K562 (cell line): ENCODE measurements at regions not wholly inside any gene's neighbourhood (a gene's known extent, or its start where the extent isn't known, plus 50 kb on each side); places are given as distances from the start of the nearest gene placed in this dataset.

Source experiments
- ATAC-seq: fragments of 200-7000 bp; cut with Tn5 transposase; 3 replicates; pipeline ENCODE4 v1.9.1; 2020; ENCODE audit warnings: moderate library complexity
- BruUV-seq: library from RNA; stranded (reverse); fragments of 400-500 nt; replicated peaks from 2 replicates; lab custom pipeline; 2021; lab: Mats Ljungman, UMichigan
- CTCF ChIA-PET: fragments of 300-600 bp; formaldehyde crosslinking; extraction: SDS; loops from one replicate; lab custom pipeline; 2021; ENCODE audit warnings: low intra/inter-chr PET ratio; lab: Yijun Ruan, JAX
- POLR2A ChIA-PET: fragments of 300-600, 350-650 bp; sonication (Branson Sonifier 250); formaldehyde crosslinking; extraction: SDS; loops from one replicate; lab custom pipeline; 2021; ENCODE audit warnings: antibody characterized with exemption, inconsistent platforms; lab: Yijun Ruan, JAX
- DNase-seq, 4 experiments: peaks; one replicate each; pipeline versions ENCODE4 v3.0.0 to v3.0.0-alpha.2; 2011 to 2018; ENCODE audit warnings: low spot score in 3 of 4, mixed read lengths in 3 of 4; ENCODE audit errors: extremely low read depth in 1 of 4
- FAIRE-seq: peaks from 2 replicates; lab custom pipeline; 2011; peaks lifted over from hg19 to GRCh38; lab: Jason Lieb, UNC
- H2AFZ ChIP-seq: 2 replicates; pipeline ENCODE4 v1.6.0; 2011; ENCODE audit warnings: low read depth, low read length, control low read depth, inconsistent platforms
- H3K27ac ChIP-seq: fragments of 200-600 bp; 3 replicates; pipeline ENCODE4 v1.8.0; 2011; ENCODE audit warnings: low read depth, mild to moderate bottlenecking, control low read depth, inconsistent platforms, low read length, moderate library complexity, mixed read lengths; ENCODE audit errors: extremely low read depth
- H3K27me3 ChIP-seq, 2 experiments: fragments of 300-600 bp in 1 of 2; 2 replicates in 1 of 2; 3 replicates in 1 of 2; pipeline versions ENCODE4 v1.6.0 to v1.8.0; 2011; ENCODE audit warnings: inconsistent platforms in 2 of 2, low read length in 2 of 2, mild to moderate bottlenecking in 1 of 2, mixed read lengths in 1 of 2, moderate library complexity in 1 of 2; ENCODE audit not compliant: control insufficient read depth in 2 of 2, insufficient read depth in 2 of 2
- H3K36me3 ChIP-seq: fragments of 300-600 bp; 3 replicates; pipeline ENCODE4 v1.8.0; 2011; ENCODE audit warnings: mild to moderate bottlenecking, low read length, inconsistent platforms; ENCODE audit not compliant: control insufficient read depth, insufficient read depth
- H3K4me1 ChIP-seq, 2 experiments: fragments of 200-600 bp in 1 of 2; replicated peaks in 1 of 2; 2 replicates in 1 of 2; 3 replicates in 1 of 2; pipeline versions ENCODE4 v1.5.1 to v1.8.0; 2011; ENCODE audit warnings: inconsistent platforms in 2 of 2, low read length in 2 of 2, mild to moderate bottlenecking in 1 of 2, mixed read lengths in 1 of 2, moderate library complexity in 1 of 2; ENCODE audit not compliant: control insufficient read depth in 2 of 2, insufficient read depth in 2 of 2
- H3K4me2 ChIP-seq: 2 replicates; pipeline ENCODE4 v1.6.1; 2011; ENCODE audit warnings: low read length, control low read depth, inconsistent platforms, mixed read lengths; ENCODE audit not compliant: insufficient read depth
- H3K4me3 ChIP-seq: fragments of 200-600 bp; sonication (generic), shearing (Covaris generic); 2 replicates; pipeline ENCODE4 v1.5.1; 2016; ENCODE audit warnings: control low read depth, inconsistent platforms
- H3K79me2 ChIP-seq: fragments of 200-600 bp; 3 replicates; pipeline ENCODE4 v1.8.0; 2011; ENCODE audit warnings: low read length, inconsistent platforms; ENCODE audit not compliant: control insufficient read depth, insufficient read depth
- H3K9ac ChIP-seq, 2 experiments: 2 replicates each; pipeline versions ENCODE4 v1.6.0 to v1.6.1; 2011; ENCODE audit warnings: low read depth in 2 of 2, low read length in 2 of 2, control low read depth in 1 of 2, inconsistent platforms in 1 of 2, mild to moderate bottlenecking in 1 of 2, mixed read lengths in 1 of 2; ENCODE audit not compliant: insufficient read depth in 1 of 2
- H3K9me1 ChIP-seq: one replicate; pipeline ENCODE4 v1.6.0; 2011; ENCODE audit warnings: inconsistent platforms, mild to moderate bottlenecking, low read length, moderate library complexity; ENCODE audit not compliant: control insufficient read depth, insufficient read depth
- H3K9me3 ChIP-seq: replicated peaks from 2 replicates; pipeline ENCODE4 v1.5.1; 2011; ENCODE audit warnings: low read depth, low read length, inconsistent platforms; ENCODE audit not compliant: control insufficient read depth, insufficient read depth
- H4K20me1 ChIP-seq: replicated peaks from 2 replicates; pipeline ENCODE4 v1.6.1; 2011; ENCODE audit warnings: low read length, inconsistent platforms, mixed read lengths; ENCODE audit not compliant: control insufficient read depth, insufficient read depth
- CBX8 ChIP-seq: fragments of 200-600 bp; sonication (generic); IDR thresholded peaks from 2 replicates; pipeline ENCODE4 v1.6.1; 2012; ENCODE audit warnings: borderline replicate concordance, mixed run types, low read depth, mild to moderate bottlenecking, moderate library complexity, mixed read lengths, low read length, control low read depth, inconsistent platforms; ENCODE audit not compliant: poor library complexity, severe bottlenecking; ENCODE audit errors: extremely low read depth
- CTCF ChIP-seq, 3 experiments: IDR thresholded peaks in 2 of 3; conservative IDR thresholded peaks in 1 of 3; 2 replicates each; pipeline ENCODE4 v1.5.1; 2011 to 2012; ENCODE audit warnings: low read length in 3 of 3, mild to moderate bottlenecking in 3 of 3, control low read depth in 2 of 3, improper control_type of control experiment in 1 of 3, inconsistent platforms in 1 of 3, low read depth in 1 of 3, mixed read lengths in 1 of 3, moderate library complexity in 1 of 3; ENCODE audit not compliant: insufficient read depth in 2 of 3
- FOXP4 ChIP-seq: sonication (generic); formaldehyde crosslinking; IDR thresholded peaks from 2 replicates; pipeline ENCODE4 v1.8.0; 2022; ENCODE audit warnings: mild to moderate bottlenecking, missing genetic modification reagents, borderline replicate concordance
- GATAD2A ChIP-seq: fragments of 450-650 bp; IDR thresholded peaks from 2 replicates; pipeline ENCODE4 v1.6.1; 2017
- MBD2 ChIP-seq: sonication (generic); IDR thresholded peaks from 2 replicates; pipeline ENCODE4 v1.6.1; 2016; ENCODE audit warnings: low read depth, borderline replicate concordance
- NR1H2 ChIP-seq: sonication (generic); formaldehyde crosslinking; IDR thresholded peaks from 2 replicates; pipeline ENCODE4 v1.4.0; 2020; ENCODE audit warnings: mild to moderate bottlenecking, missing genetic modification reagents
- PCBP1 ChIP-seq: fragments of 200-400 bp; formaldehyde crosslinking; IDR thresholded peaks from 2 replicates; pipeline ENCODE4 v1.6.1; 2018; ENCODE audit warnings: mild to moderate bottlenecking, low read depth, low read length; ENCODE audit not compliant: poor library complexity, severe bottlenecking
- PHF21A ChIP-seq: fragments of 450-650 bp; IDR thresholded peaks from 2 replicates; pipeline ENCODE4 v1.6.1; 2017; ENCODE audit warnings: low read depth, borderline replicate concordance
- SMARCC2 ChIP-seq: fragments of 450-650 bp; IDR thresholded peaks from 2 replicates; pipeline ENCODE4 v1.6.1; 2017; ENCODE audit warnings: antibody characterized with exemption, moderate library complexity, mild to moderate bottlenecking, low read depth
- THAP7 ChIP-seq: fragments of 250-450 bp; sonication (Bioruptor Pico); IDR thresholded peaks from 2 replicates; pipeline ENCODE4 v1.5.0; 2021
- U2AF1 ChIP-seq: fragments of 200-400 bp; formaldehyde crosslinking; optimal IDR thresholded peaks from 2 replicates; pipeline ENCODE3; 2017; ENCODE audit warnings: mild to moderate bottlenecking, low read depth, low read length, moderate library complexity
- ZBTB43 ChIP-seq: sonication (generic); formaldehyde crosslinking; IDR thresholded peaks from 2 replicates; pipeline ENCODE4 v1.8.0; 2023; ENCODE audit warnings: mild to moderate bottlenecking, missing genetic modification reagents
- ZC3H11A ChIP-seq: IDR thresholded peaks from 2 replicates; pipeline ENCODE4 v1.6.1; 2012; ENCODE audit warnings: low read depth, low read length, improper control_type of control experiment
- ZKSCAN1 ChIP-seq: fragments of 150-350 bp; IDR thresholded peaks from 2 replicates; pipeline ENCODE4 v1.6.1; 2016; ENCODE audit warnings: low read depth, low read length
- ZNF507 ChIP-seq: conservative IDR thresholded peaks from 2 replicates; pipeline ENCODE4 v1.6.1; 2017; ENCODE audit warnings: missing genetic modification characterization, missing compliant biosample characterization
- ZNF668 ChIP-seq: fragments of 250-450 bp; sonication (Bioruptor Pico); IDR thresholded peaks from 2 replicates; pipeline ENCODE4 v1.8.0; 2022; ENCODE audit warnings: mild to moderate bottlenecking, inconsistent platforms
- ZNF76 ChIP-seq: fragments of 250-450 bp; sonication (Bioruptor Pico); IDR thresholded peaks from 2 replicates; pipeline ENCODE4 v1.4.0; 2020; ENCODE audit warnings: mild to moderate bottlenecking, moderate library complexity, borderline replicate concordance
- WGBS: fragments of 100-300 bp; shearing (Covaris generic); methylation state at CpG from one replicate; pipeline ENCODE4 v1.1.6; 2016; ENCODE audit warnings: low coverage, mixed read lengths; ENCODE audit not compliant: insufficient coverage; ENCODE audit errors: missing lambda C conversion rate; 5-methylcytosine and 5-hydroxymethylcytosine counted together
- in situ Hi-C: fragments of 300-500 bp; cut with MboI; formaldehyde crosslinking; loops from 4 replicates; pipeline ENCODE4 v1.15.0; 2018; ENCODE audit warnings: inconsistent platforms, mixed read lengths
- intact Hi-C: fragments of 100-400 bp; cut with micrococcal nuclease; formaldehyde crosslinking; loops from 2 replicates; pipeline ENCODE4 v1.14.2; 2022

- no peak overlapping the region for H2AFZ ChIP-seq
- H3K27me3 ChIP-seq = peaks cover 0 to 9% of the 10 kb centered on the region in 2 experiments; a peak in 3 of 5 replicates
- ChIA-PET CTCF (interaction anchor here (1.3 to 1.7 kb wide), 2 partner anchors 127 to 178 kb away, joined by 4 to 10 read pairs; no protein-coding TSS in a partner anchor), POLR2A (interaction anchor here (0.7 to 1.0 kb wide), 2 partner anchors 22 to 112 kb away, joined by 3 to 4 read pairs; no protein-coding TSS in a partner anchor)
- H3K9me3 ChIP-seq = no peaks in the 10 kb centered on the region
- DNase-seq (peak; percentile 53 to 66 (median 64)), ATAC-seq (peak; percentile 91), FAIRE-seq (no peak)
- no peaks in the 10 kb centered on the region for H3K4me1 ChIP-seq
- H3K9me1 ChIP-seq = no peaks in the 10 kb centered on the region
- H3K9ac ChIP-seq = no peak overlapping the region
- no peaks in the 10 kb centered on the region for H3K36me3 ChIP-seq
- H3K79me2 ChIP-seq = no peaks in the 10 kb centered on the region
- 0 out of 2 replicates have a peak, but pooled peaks cover 5% of the 10 kb centered on the region for H4K20me1 ChIP-seq
- no peak overlapping the region for H3K4me3 ChIP-seq
- H3K27ac ChIP-seq = no peak overlapping the region
- no peak overlapping the region for H3K4me2 ChIP-seq
- intact Hi-C loops (loop anchor here (1.0 kb wide), 2 partner anchors 127 to 177 kb away; no protein-coding TSS in a partner anchor), in situ Hi-C loops (loop anchor here (10.0 to 25.0 kb wide), 2 partner anchors 181 to 723 kb away; partner anchors contain the start of genes PCSK7 and RNF214)
- WGBS = under 1% methylated on average over 8 of the region's 8 CpGs
- BruUV-seq = no TSS peak
- no peak for TF ChIP-seq ZNF507 (tag)
- peak; percentile 49; the same call in 1 of the 2 replicates for TF ChIP-seq ZC3H11A
- no peak for TF ChIP-seq THAP7 (CRISPR knock-in tag)
- TF ChIP-seq ZKSCAN1 = no peak
- no peak for TF ChIP-seq ZNF668
- peak; percentile 59 to 73 (median 66) for TF ChIP-seq CTCF (IDR thresholded peaks at IDR 0.05 in 2 of 3, conservative IDR thresholded peaks at IDR 0.05 in 1 of 3; ENCODE audit: insufficient read depth in 2 of 3, low read depth in 1 of 3, low read length in 3 of 3)
- no peak for TF ChIP-seq NR1H2
- no peak for TF ChIP-seq ZNF76 (CRISPR knock-in tag)
- TF ChIP-seq U2AF1 = no peak
- TF ChIP-seq FOXP4 (CRISPR knock-in tag) = no peak
- no peak for TF ChIP-seq PHF21A
- TF ChIP-seq PCBP1 = no peak
- TF ChIP-seq MBD2 = no peak
- TF ChIP-seq CBX8 = no peak
- no peak for TF ChIP-seq GATAD2A
- no peak for TF ChIP-seq ZBTB43 (CRISPR knock-in tag)
- TF ChIP-seq SMARCC2 = no peak
Measured at GRCh38 chr11:116513894-116514293, 258.9 kb downstream of the BUD13 start.
